ENCODE measurements at regions not wholly inside any gene's neighbourhood (a gene's known extent, or its start where the extent isn't known, plus 50 kb on each side); places are given as distances from the start of the nearest gene placed in this dataset.

- no peak overlapping the region for H3K4me3 Mint-ChIP-seq
- H3K36me3 Mint-ChIP-seq = no peaks in the 10 kb centered on the region
- Histone ChIP-seq H3K9me3 (ENCODE audit: low read length) (no peaks in the 10 kb centered on the region), H3K27me3 (ENCODE audit: insufficient read depth, low read length, poor library complexity, severe bottlenecking) (no peaks in the 10 kb centered on the region), H3K36me3 (ENCODE audit: insufficient read depth, low read length) (no peaks in the 10 kb centered on the region), H3K27ac (ENCODE audit: low read depth, low read length) (no peak overlapping the region), H3K4me1 (ENCODE audit: insufficient read depth, low read length) (no peaks in the 10 kb centered on the region), H3K4me3 (ENCODE audit: low read length) (no peak overlapping the region)
- DNase-seq = no peak
- ChIA-PET CTCF (no interaction called here), POLR2A (no interaction called here)
- no peaks in the 10 kb centered on the region for H3K27me3 Mint-ChIP-seq
- H3K4me1 Mint-ChIP-seq = no peaks in the 10 kb centered on the region
- no peak overlapping the region for H3K27ac Mint-ChIP-seq
- no peaks in the 10 kb centered on the region for H3K9me3 Mint-ChIP-seq
Observed at GRCh38 chr2:192328297-192328696, 133.6 kb upstream of the TMEFF2 start.

DNA sequence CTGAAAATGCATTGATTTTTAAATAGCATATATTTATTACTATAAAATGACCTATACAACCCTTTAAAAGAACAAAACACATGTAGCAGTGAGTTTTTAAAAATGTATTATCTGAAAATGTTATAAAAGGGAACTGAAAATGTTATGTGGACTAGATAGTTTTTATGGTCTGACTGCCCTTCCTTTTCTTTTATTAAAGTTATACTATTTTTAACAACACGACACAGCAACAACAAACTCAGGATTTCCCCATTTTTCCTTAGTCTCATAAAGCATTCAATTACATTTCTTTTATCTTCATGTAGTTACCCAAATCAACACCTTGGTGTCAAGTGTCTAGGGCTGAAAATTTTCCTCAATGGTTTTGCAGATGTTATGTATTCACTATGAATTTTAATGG is 132.8 kb upstream of the TMEFF2 start:
- no peaks in the 10 kb centered on the region for H3K9me3 ChIP-seq (ENCODE audit: low read length)
- Mint-ChIP-seq H3K9me3 (no peaks in the 10 kb centered on the region), H3K36me3 (no peaks in the 10 kb centered on the region), H3K27me3 (no peaks in the 10 kb centered on the region), H3K27ac (no peak overlapping the region), H3K4me1 (no peaks in the 10 kb centered on the region), H3K4me3 (no peak overlapping the region)
- H3K4me1 ChIP-seq (ENCODE audit: insufficient read depth, low read length) = no peaks in the 10 kb centered on the region
- no peak for DNase-seq
- ChIA-PET CTCF (no interaction called here), POLR2A (no interaction called here)
- no peak overlapping the region for H3K4me3 ChIP-seq (ENCODE audit: low read length)
- H3K36me3 ChIP-seq (ENCODE audit: insufficient read depth, low read length) = no peaks in the 10 kb centered on the region
- H3K27ac ChIP-seq (ENCODE audit: low read depth, low read length) = no peak overlapping the region
- no peaks in the 10 kb centered on the region for H3K27me3 ChIP-seq (ENCODE audit: insufficient read depth, low read length, poor library complexity, severe bottlenecking)

DNA sequence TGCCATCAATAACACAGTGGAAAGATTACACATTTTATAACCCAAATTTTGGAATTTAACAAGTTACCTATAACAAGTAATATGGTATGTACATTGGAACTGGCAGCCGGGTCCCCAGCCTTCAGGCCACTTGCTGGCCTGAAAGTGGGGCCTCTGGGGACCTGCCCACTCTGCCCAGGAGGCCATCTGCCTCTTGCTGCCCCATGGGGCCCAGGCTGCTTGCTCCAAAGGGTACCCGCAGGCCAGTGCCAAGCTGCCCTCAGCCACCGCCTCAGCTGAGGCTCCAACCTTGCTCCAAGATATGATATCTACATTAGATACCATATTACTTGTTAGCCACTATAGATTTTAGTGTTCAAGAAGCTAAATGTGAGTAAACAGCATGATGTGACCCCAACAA is 120.8 kb upstream of the TMEFF2 start:
- Histone ChIP-seq H3K4me1 (ENCODE audit: insufficient read depth, low read length) (no peaks in the 10 kb centered on the region), H3K27ac (ENCODE audit: low read depth, low read length) (no peak overlapping the region), H3K27me3 (ENCODE audit: insufficient read depth, low read length, poor library complexity, severe bottlenecking) (no peaks in the 10 kb centered on the region), H3K4me3 (ENCODE audit: low read length) (no peak overlapping the region), H3K36me3 (ENCODE audit: insufficient read depth, low read length) (no peaks in the 10 kb centered on the region), H3K9me3 (ENCODE audit: low read length) (no peaks in the 10 kb centered on the region)
- H3K27me3 Mint-ChIP-seq = no peaks in the 10 kb centered on the region
- POLR2A ChIA-PET = no interaction called here
- H3K4me3 Mint-ChIP-seq = no peak overlapping the region
- CTCF ChIA-PET = no interaction called here
- no peaks in the 10 kb centered on the region for H3K36me3 Mint-ChIP-seq
- H3K9me3 Mint-ChIP-seq = no peaks in the 10 kb centered on the region
- H3K4me1 Mint-ChIP-seq = no peaks in the 10 kb centered on the region
- no peak overlapping the region for H3K27ac Mint-ChIP-seq
- DNase-seq = no peak

DNA sequence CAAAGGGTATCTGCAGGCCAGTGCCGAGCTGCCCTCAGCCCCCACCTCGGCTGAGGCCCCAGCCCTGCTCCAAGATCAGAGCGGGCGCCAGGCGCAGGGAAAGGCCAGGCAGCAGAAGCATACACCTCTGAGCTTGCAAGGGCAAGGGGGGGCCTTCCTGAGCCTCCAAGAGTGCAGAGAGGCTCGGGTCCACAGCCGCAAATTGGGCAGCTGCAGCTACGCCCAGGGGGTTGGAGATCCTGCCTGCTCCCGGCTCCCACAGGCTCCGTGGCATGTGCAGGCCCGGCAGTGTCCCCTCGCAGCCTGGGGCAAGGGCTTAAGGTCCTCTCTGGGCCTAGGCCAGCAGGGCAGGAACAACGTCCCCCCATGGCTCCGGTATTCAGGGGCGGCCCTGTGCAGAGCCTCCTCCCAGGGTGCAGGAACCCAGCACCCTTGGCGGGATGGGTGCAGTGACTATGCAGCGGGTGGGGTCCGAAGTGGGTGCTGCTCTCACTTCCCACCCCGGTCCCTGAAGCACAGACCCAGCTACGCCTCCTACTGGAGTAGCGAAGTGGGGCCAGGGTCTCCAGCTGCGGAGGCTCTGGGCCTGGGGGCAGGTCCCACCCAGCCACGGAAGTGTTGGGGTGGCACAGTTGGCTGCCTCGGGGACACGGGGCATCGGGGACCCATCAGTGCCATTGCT is 120.2 kb upstream of the TMEFF2 start:
- H3K27ac ChIP-seq (ENCODE audit: low read depth, low read length) = no peak overlapping the region
- Mint-ChIP-seq H3K4me3 (no peak overlapping the region), H3K27ac (no peak overlapping the region), H3K4me1 (no peaks in the 10 kb centered on the region), H3K36me3 (no peaks in the 10 kb centered on the region), H3K27me3 (no peaks in the 10 kb centered on the region), H3K9me3 (no peaks in the 10 kb centered on the region)
- DNase-seq = no peak
- H3K9me3 ChIP-seq (ENCODE audit: low read length) = no peaks in the 10 kb centered on the region
- H3K4me3 ChIP-seq (ENCODE audit: low read length) = no peak overlapping the region
- H3K27me3 ChIP-seq (ENCODE audit: insufficient read depth, low read length, poor library complexity, severe bottlenecking) = no peaks in the 10 kb centered on the region
- no peaks in the 10 kb centered on the region for H3K36me3 ChIP-seq (ENCODE audit: insufficient read depth, low read length)
- CTCF ChIA-PET = no interaction called here
- no peaks in the 10 kb centered on the region for H3K4me1 ChIP-seq (ENCODE audit: insufficient read depth, low read length)
- POLR2A ChIA-PET = no interaction called here

GRCh38 chr2:192313773-192314172 is 119.0 kb upstream of the TMEFF2 start:
- ChIA-PET POLR2A (no interaction called here), CTCF (no interaction called here)
- no peaks in the 10 kb centered on the region for H3K27me3 Mint-ChIP-seq
- Histone ChIP-seq H3K36me3 (ENCODE audit: insufficient read depth, low read length) (no peaks in the 10 kb centered on the region), H3K9me3 (ENCODE audit: low read length) (no peaks in the 10 kb centered on the region), H3K27ac (ENCODE audit: low read depth, low read length) (no peak overlapping the region), H3K4me3 (ENCODE audit: low read length) (no peak overlapping the region), H3K4me1 (ENCODE audit: insufficient read depth, low read length) (no peaks in the 10 kb centered on the region), H3K27me3 (ENCODE audit: insufficient read depth, low read length, poor library complexity, severe bottlenecking) (no peaks in the 10 kb centered on the region)
- H3K27ac Mint-ChIP-seq = no peak overlapping the region
- H3K4me1 Mint-ChIP-seq = no peaks in the 10 kb centered on the region
- H3K4me3 Mint-ChIP-seq = no peak overlapping the region
- no peak for DNase-seq
- no peaks in the 10 kb centered on the region for H3K36me3 Mint-ChIP-seq
- no peaks in the 10 kb centered on the region for H3K9me3 Mint-ChIP-seq

DNA sequence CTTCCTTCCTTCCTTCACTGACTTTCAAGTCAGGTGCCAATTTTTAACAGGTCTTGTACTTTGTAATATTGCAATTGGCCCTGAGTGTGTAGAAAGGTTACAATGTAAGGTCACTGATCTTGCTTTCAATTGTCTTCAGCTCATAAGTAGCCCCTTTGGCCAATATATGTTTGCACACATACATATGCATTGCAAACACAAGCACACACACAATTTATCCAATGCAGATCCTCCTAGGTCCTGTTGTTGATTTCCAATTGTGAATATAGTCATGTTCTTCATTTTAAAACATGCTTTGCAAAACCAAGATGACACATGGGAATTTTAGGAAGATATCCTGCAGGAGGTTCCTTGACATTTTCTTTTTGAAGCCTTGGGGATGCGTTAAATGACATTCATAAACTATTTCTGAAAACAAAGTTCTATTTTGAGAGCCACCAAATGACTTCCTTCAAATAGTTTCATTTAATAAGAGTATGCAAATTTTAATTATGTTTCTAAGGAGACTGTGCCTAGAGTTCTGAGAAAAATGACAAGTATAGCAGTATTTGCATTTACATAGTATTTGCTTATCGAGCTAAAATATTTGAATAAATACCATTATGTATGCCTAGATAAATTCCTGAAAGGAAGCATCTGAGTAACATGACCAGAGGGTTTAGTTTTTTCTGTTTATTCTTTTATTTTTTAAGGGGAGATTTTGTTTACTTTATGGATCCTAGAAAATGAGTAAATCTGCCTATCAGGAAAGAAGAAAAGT is 117.1 kb upstream of the TMEFF2 start:
- no peaks in the 10 kb centered on the region for H3K4me1 ChIP-seq (ENCODE audit: insufficient read depth, low read length)
- Mint-ChIP-seq H3K9me3 (no peaks in the 10 kb centered on the region), H3K36me3 (no peaks in the 10 kb centered on the region), H3K4me1 (no peaks in the 10 kb centered on the region), H3K4me3 (no peak overlapping the region), H3K27me3 (no peaks in the 10 kb centered on the region), H3K27ac (no peak overlapping the region)
- ChIA-PET POLR2A (no interaction called here), CTCF (no interaction called here)
- no peaks in the 10 kb centered on the region for H3K36me3 ChIP-seq (ENCODE audit: insufficient read depth, low read length)
- H3K9me3 ChIP-seq (ENCODE audit: low read length) = no peaks in the 10 kb centered on the region
- H3K4me3 ChIP-seq (ENCODE audit: low read length) = no peak overlapping the region
- no peaks in the 10 kb centered on the region for H3K27me3 ChIP-seq (ENCODE audit: insufficient read depth, low read length, poor library complexity, severe bottlenecking)
- DNase-seq = no peak
- no peak overlapping the region for H3K27ac ChIP-seq (ENCODE audit: low read depth, low read length)

- no peaks in the 10 kb centered on the region for H3K9me3 ChIP-seq (ENCODE audit: low read length)
- ChIA-PET POLR2A (no interaction called here), CTCF (no interaction called here)
- no peaks in the 10 kb centered on the region for H3K4me1 Mint-ChIP-seq
- no peaks in the 10 kb centered on the region for H3K36me3 ChIP-seq (ENCODE audit: insufficient read depth, low read length)
- DNase-seq = no peak
- H3K27ac ChIP-seq (ENCODE audit: low read depth, low read length) = no peak overlapping the region
- H3K4me3 ChIP-seq (ENCODE audit: low read length) = no peak overlapping the region
- no peaks in the 10 kb centered on the region for H3K4me1 ChIP-seq (ENCODE audit: insufficient read depth, low read length)
- H3K9me3 Mint-ChIP-seq = no peaks in the 10 kb centered on the region
- no peaks in the 10 kb centered on the region for H3K27me3 Mint-ChIP-seq
- H3K27ac Mint-ChIP-seq = no peak overlapping the region
- H3K4me3 Mint-ChIP-seq = no peak overlapping the region
- no peaks in the 10 kb centered on the region for H3K36me3 Mint-ChIP-seq
- H3K27me3 ChIP-seq (ENCODE audit: insufficient read depth, low read length, poor library complexity, severe bottlenecking) = no peaks in the 10 kb centered on the region
Observed at GRCh38 chr2:192307530-192307929, 112.8 kb upstream of the TMEFF2 start.

- H3K4me1 Mint-ChIP-seq = no peaks in the 10 kb centered on the region
- no peak overlapping the region for H3K27ac Mint-ChIP-seq
- Histone ChIP-seq H3K4me1 (ENCODE audit: insufficient read depth, low read length) (no peaks in the 10 kb centered on the region), H3K9me3 (ENCODE audit: low read length) (no peaks in the 10 kb centered on the region), H3K4me3 (ENCODE audit: low read length) (no peak overlapping the region), H3K27ac (ENCODE audit: low read depth, low read length) (no peak overlapping the region), H3K27me3 (ENCODE audit: insufficient read depth, low read length, poor library complexity, severe bottlenecking) (no peaks in the 10 kb centered on the region), H3K36me3 (ENCODE audit: insufficient read depth, low read length) (no peaks in the 10 kb centered on the region)
- ChIA-PET POLR2A (no interaction called here), CTCF (no interaction called here)
- no peaks in the 10 kb centered on the region for H3K36me3 Mint-ChIP-seq
- DNase-seq = no peak
- H3K9me3 Mint-ChIP-seq = no peaks in the 10 kb centered on the region
- H3K27me3 Mint-ChIP-seq = no peaks in the 10 kb centered on the region
- H3K4me3 Mint-ChIP-seq = no peak overlapping the region
Observed at GRCh38 chr2:192298664-192299063, 103.9 kb upstream of the TMEFF2 start.
